Suppressor macrophage treated with lipopolysaccharide for 4 hours (primary cell): ENCODE measurements at regions not wholly inside any gene's neighbourhood (a gene's known extent, or its start where the extent isn't known, plus 50 kb on each side); places are given as distances from the start of the nearest gene placed in this dataset.

Experiments used
- DNase-seq: peaks from one replicate; pipeline ENCODE4 v3.0.0-alpha.2; 2020

DNA sequence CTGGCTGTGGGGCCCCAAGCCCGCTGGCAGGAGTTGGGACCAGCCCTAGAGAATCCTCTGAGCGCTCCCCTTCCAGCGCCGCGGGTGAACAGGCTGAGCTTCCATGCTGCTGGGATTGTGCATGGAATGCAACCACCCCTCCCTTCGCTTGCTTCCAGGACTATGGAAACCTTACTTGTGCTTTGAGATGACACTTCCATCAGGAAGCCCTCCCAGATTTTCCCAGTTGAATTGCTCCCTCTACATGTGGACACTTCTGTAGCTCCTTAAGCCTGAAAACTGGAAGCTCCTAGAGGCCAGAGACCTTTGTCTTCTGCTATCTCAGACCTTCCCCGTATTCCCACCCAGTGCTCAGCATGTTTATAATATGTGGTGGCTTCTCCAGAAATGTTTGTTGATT is 213.2 kb upstream of the RPL38 start:
- DNase-seq, result no peak

DNA sequence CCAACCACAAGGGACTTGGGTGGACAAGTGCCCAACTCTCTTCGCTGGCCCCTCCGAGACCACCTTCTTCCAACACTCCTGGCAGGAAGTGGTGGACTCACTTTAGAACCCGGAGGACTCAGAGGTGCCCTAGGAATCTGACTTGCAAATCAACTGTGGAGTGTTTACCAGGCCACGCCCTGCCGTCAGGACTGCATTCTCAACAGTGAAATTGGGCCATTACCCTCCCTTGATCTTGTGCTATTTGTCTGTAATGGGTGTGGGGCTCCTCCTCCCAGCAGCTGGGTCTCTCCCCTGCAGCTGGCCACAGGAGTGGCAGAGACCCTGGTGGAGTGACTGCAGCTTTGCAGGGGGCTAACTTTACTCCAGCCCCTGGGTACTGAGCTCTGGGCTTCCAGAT is 212.2 kb upstream of the RPL38 start:
- DNase-seq, result no peak

DNA sequence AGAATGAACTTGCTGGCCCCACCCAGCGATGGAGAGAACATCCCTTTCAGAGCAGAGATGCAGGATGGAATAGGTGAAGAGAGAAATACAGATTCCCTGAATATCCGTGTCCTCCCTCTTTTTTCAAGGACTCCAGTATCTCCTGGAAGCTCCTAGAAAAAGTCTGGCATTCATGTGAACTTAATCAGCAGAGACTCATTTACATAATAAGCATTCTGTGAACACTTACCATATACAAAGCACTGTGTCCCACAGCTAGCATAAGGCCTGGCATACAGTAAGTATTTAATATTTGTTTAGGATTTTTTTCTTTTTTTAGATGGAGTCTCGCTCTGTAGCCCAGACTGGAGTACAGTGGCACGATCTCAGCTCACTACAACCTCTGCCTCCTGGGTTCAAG is 208.5 kb upstream of the RPL38 start:
- DNase-seq, result no peak

DNA sequence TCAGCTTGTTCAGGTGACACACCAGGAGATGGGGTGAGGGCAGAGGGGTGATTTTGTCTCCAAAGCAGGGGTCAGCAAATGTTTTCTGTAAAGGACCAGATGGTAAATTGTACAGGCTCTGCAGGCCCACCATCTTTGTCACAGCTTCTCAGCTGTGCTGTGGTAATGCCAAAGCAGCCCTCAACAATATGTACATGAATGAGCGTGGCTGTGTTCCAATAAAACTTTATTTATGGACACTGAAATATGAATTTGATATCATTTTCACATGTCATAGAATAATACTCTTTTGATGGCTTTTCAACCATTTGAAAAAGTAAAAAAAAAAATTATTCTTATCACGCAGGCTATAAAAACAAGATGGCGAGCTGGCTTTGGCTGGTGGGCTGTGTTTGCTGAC is 206.4 kb upstream of the RPL38 start:
- no peak for DNase-seq

DNA sequence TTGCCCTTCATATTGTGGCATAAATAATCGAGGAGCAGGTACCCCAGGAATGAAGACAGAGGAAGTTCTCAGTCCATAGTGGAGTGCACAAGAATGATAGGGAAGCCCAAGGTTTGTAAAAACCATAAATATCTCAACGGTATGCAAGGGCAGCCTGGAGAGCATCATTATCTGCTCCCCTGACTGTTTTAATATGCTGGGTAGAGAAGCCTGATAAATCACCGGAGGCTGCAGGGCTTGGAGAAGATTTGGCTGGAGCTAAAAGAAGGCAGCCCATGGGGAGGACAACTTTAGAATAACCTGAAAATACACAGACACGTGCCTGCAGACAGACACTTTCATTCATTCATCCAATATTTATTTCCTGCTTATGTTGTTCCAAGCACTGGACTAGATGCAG is 205.2 kb upstream of the RPL38 start:
- DNase-seq, result no peak

DNA sequence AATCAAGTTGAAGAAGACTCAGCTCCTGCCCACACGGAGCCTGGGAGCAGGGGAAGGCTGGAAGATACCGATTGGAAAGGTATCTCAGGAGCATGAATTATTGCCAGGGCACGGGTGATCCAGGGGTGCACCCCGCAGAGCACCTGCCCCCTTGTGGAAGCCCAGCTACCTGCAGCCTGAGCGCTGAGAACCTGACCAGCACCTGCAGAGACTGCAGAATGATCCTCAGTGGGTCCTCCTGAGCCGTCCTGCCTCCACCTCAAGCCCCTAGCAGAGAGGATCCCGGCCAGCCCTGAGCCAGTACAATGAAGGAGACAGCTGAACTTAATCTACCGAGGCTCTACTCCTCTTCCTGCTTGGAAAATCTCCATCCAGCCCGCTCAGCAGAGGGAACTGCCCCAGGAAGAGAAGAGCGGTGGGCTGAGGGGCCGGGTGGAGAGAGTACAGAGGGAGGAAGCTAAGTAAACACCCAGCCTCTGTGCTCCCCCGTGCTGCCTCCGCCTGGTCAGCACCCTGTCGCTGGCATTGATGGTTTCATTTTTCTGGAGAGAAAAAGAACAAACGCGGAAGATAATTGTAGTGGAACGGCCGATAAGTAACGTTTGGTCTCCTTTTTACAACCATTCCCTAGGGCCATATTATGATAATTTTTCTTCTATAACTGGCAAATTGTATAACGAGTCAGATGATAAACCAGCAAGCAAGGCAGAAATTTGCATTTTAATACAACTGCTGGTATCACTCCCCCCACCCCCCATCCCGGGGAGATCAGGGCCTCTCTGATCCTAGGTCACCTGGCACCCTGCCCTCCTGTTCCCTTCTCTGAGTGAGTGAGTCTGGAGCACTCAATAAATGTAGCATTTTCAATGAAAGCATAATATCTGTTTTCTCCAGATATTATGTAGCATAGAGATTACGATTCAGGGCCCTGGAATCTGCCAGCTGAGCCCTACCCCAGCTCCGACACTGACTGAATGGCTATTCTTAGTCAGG is 204.5 kb upstream of the RPL38 start:
- DNase-seq, result peak; percentile 25

DNA sequence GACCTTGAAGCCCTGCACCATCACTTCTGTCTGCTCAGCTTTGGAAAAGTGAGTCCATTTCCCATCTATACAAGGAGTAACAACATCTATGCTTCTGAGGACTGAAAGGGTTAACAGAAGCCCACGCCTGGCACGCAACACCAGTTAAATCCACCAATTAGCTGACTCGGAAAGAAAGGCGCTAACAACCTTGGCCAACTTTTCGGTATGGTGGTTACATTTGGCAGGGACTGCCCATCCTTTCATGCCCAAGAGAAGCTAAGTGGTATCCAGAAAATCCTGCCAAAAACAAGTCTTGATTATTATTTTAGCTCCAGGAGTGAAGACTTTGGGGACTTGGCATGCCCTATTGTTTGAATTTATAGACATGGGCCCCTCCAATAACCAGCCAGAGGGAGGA is 202.3 kb upstream of the RPL38 start:
- DNase-seq, result no peak

DNA sequence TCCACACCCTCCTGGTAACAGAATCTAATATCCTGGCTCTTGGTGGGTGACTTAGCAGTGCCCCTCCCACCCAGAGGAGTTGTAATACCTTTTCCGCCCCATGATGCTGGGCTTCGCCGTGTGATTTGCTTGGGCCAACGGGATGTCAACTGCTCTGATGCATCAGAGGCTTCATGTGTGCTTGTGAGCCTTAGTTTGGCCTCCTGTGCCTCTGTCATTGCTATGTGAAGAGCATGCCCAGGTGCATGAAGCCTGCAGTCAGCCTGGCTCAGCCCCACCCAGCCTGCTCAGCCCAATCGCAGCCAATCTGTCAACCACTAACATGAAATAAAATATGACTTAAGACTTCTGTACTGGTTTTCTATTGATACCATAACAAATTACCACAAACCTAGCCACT is 201.2 kb upstream of the RPL38 start:
- no peak for DNase-seq

DNA sequence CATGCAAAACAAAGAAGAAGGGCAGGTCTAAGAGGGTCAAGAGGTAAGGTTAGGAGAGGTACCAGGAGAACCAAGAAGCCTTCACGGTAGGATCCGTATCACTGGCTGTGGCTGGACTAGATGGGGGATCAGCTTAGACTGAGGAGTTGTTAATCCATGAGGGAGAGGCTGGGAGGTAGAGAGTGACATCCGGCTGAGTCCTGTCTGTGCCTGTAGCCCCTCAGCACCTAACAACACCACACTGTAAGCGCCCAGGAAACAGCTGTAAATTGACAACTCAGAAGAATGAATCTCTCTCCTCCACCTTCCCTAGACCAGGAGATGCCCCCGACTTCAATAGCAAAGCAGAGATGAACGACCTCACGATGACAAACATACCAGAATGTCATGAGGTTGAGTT is 199.4 kb upstream of the RPL38 start:
- no peak for DNase-seq

DNA sequence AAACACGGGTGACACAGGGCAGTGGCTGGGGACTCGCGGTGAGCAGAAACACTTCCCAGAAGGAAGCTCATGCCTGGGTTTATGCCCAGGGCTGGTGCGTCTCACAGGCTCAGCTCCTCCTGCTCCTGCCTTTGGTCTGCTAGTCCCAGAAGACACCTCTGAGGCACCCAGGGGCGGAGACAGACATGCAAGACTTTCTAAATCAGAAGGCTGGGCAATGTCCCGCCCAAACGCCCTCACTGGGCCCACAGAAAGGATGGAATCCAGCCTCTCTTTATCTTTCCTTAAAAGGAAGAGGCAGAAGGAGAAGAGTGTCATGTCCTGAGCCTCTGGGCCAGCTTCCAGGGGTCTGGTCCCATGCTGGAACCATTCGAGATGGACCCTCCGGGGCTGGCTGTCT is 197.7 kb upstream of the RPL38 start:
- DNase-seq, result no peak

DNA sequence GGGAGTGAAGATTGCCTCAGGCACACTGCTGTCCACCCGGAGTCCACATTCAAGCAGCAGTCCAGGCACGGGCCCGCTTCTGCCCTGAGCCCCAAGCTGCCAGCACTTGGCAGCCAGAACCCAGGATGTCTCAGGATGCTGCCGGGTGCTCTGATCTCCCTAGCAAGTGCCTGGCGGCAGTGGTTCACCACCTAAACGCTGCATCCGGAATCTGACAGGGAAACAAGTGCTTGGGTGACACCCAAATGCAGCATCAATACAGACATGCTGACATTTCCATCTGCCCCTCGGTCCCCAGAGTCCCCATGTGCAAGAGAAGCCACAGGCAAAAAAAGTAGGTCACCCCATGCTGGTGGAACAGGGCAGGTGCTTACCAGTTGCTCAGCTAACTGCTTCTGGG is 197.1 kb upstream of the RPL38 start:
- DNase-seq, result no peak

DNA sequence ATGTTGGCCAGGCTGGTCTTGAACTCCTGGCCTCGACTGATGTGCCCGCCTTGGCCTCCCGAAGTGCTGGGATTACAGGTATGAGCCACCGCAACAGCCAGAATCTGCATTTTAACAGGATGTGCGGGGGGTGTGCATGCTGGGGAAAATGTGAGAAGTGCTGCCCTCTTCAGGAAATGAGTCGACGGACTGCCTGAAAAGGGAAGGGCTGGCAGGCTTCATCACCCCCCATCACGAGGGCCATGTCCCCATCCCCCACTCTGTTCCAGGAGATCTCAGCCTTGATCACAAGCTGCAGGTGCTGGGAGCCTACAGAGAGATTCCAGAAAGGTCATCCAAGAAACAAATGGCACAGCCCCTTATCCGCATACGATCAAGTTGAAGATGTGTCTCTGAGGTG is 195.3 kb upstream of the RPL38 start:
- DNase-seq, result peak; percentile 50

DNA sequence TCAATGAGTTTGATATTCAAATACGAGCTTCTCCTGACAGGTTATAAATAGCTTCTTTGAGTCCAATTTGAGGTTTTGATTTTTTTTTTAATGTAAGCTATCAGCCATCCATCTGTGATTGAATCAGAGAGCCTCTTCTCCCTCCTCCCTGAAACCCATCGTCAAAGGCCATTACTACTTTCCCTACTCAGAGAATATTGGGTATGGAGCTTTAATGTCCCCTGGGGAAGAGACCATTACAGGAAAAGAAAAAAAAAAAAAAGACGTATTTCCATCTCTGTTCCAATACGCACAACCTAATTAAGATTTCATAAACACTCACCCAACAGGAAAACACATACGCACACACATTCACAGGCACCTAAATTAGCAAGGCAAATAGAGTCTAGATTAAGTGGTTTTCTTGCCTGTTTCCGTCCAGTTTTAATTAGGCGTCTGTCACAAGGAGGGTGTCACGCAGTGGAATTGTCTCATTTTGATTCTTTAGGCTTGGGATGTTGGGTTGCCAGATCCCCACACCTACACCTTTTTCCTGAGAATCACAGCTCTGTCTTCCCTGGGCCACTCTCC is 194.3 kb upstream of the RPL38 start:
- DNase-seq, result no peak

DNA sequence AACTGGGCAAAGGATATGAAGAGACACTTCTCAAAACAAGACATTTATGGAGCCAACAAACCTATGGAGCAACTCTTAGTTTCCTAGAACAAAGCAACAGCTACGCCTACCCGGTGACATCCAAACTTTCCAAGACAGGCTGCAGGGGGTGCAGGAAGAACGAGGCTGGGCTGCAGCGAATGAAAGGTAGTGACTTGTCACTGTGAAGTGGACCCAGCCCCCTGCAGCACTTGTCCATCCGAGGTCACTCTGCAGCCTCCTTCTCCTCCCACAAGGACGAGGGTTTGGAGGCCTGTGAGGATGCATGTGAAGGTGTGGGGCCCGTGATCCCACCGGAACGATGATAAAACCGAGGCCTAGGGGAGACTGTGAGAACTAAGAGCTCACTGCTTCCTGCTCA is 192.6 kb upstream of the RPL38 start:
- no peak for DNase-seq

DNA sequence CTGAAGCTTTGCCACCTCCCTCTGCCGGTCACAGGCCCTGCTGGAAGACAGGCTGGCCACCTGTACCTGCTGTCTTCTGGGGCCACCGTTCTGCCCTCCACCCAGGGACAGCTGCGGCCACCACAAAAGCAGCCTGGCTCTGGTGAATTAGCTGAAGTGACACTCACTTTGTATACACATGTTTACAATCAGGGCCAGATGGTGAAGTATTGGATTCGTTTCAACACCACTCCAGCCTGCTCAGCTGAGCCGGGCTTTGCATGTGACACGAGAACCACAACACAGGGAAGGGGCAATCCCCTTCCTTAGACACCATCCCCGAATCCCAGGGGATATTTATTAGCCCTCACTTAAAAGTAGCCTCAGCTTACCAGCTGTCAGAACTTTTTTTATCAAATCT is 191.5 kb upstream of the RPL38 start:
- DNase-seq, result no peak

DNA sequence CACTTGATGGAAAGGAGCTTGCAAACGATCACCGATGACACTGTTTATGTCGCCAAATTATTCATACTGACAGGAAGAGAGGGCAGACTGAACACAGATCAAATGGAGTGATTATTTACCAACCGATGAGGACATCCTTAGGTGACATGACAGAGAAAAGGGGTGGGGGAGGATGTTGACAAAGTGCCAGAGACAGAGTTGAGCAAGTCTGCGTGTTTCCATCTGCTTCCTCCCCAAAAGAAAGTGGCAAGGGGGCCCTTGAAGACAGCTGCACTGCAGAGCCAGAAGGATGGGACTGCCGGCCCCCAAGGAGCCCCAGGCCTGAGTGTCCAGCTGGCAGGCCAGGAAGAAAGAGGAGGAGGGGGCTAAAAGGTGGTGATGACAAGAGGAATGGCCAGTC is 191.0 kb upstream of the RPL38 start:
- DNase-seq, result peak; percentile 14

DNA sequence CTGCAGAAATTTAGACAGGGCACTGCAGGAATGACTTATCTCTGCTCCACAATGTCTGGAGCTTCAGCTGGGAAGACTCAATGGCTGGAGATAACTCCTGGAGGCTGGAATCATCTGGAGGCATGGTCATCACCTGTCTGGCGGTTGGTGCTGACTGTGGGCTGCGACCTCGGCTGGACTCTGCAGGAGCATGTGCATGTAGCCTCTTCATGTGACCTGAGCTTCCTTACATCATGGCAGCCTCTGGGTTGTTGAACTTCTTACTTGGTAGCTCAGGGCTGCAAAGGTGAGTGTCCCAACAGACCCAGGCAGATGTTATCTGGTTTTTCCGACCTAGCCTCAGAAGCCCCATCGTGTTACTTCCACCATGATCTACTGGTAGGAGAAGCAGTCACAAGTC is 188.2 kb upstream of the RPL38 start:
- no peak for DNase-seq

DNA sequence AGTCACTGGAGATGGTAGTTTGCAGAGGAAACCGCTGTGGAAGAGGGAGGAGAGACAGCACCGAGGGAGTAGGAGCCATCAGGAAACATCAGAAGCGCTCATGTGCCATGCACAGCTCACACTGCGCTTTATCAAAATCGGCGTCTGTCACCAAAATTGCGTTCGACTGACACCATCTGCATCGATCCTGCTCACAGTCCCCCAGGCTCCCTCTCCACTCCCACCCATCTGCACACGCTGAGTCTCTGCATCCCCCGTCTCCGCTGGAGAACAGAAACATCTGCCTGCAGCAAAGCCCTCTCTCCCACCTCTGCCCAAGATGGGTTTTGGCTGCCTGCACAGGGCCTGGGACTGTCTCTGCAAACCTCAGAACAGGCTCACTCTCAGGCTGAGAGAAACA is 187.5 kb upstream of the RPL38 start:
- DNase-seq, result no peak

DNA sequence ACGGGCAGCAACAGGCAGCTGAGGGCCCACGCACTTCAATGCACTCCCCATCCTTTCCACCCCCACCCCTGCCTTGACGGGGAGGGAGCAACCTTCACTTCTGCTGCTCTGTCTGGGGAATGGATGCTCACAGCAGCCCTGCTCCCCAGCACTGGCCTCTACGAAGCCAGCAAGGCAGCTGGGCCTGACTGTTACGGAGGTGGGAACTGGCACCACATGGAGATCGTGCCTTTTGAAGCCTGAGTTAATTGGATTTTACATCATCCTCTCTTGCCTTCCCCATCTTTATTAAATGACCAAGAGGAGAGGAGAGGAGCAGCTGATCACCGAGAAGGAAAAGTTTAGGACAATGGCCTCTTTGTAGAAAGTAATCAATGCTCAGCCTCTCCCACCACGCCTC is 187.0 kb upstream of the RPL38 start:
- DNase-seq, result no peak

DNA sequence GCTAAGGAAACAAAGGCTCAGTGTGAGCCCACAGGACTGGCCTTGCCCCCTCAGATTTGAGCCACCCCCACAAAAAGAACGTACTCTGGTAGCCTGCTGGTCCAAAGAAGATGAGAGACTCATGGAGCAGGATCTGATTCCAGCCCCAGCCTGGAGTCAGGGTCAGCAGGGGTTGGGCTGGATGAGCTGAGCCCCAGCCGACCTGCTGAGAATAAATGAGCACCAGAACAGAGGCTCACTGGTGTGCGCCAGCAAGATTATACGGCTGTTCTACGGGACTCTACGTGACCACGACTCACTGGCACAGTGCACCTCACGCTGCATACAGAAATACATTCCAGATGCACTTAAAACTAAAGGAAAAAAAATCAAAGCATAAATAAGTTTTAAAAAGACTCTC is 186.0 kb upstream of the RPL38 start:
- DNase-seq, result no peak

DNA sequence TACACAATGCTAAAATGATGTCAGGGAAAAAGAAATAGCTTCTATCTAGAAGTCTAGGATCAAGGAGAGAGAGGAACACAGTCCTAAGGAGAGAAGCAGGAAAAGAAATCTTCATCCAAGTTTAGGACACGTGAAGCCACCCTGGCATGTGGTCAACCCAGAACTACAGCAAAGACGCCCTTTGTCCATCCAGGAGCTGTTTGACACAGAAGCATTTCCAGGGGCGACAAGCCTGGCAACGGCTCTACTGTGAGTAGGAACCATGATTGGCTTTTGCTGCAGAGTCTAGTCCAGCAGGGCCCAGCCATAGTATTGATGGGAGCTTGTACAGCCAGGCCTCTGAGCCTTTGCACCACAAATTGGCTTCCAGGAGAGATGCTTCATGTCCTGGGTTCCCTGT is 185.4 kb upstream of the RPL38 start:
- DNase-seq, result no peak

DNA sequence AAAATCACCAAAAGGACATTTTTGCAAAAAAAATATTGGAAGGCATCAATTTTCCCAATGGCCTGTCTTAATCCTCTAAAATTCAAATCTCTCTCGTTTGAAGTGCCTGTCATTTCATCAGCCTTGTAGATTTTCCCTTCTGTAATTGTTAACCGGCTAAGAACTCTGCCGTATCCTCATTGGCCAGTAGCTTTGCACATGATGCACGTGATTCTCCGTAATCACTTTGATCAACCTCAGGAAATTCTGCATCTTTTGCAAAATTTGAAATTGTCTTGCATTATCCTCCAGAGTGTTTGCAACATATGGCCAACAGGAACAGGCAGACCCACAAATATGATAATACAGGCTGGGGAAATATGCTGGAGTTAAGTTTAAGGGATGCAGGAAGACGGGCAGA is 184.2 kb upstream of the RPL38 start:
- no peak for DNase-seq

DNA sequence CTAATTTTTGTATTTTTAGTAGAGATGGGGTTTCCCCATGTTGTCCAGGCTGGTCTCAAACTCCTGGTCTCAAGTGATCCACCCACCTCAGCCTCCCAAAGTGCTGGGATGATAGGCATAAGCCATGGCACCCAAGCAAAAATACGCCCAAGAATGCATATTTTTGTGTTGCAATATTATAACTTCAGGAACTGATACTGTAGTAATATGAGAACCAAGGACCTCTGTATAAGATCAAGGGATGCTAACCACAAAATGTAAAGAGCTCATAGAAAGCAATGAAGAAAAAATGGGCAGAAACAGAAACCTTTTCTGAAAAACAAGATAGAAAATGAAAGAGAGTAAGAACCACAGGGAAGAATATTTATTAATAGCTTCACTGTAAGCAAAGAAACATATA is 183.6 kb upstream of the RPL38 start:
- peak; percentile 12 for DNase-seq

DNA sequence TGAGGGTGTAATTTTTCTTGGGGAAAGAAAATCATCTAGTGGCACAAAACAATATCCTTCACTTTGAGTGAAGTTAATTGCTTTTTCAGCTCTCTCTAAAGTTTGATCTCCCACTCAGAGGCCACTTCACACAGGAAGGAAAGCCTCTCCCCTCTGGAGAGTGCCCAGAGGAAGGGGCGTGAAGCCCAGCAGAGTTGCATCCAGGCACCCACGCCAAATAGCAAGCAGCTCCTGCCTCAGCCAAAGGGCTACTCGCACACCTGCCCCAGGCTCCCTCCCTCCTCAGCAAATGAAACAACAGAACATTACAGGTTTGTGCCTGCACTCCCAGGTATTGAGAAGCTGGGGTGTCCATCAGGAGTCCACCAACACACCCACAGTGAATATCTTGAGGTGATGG is 183.0 kb upstream of the RPL38 start:
- no peak for DNase-seq
